IMR-90 (cell line): ENCODE measurements at regions not wholly inside any gene's neighbourhood (a gene's known extent, or its start where the extent isn't known, plus 50 kb on each side); places are given as distances from the start of the nearest gene placed in this dataset.

Experiments used
- NFE2L2 ChIP-seq: fragments of 150-350 bp; IDR thresholded peaks from 2 replicates; pipeline ENCODE4 v1.6.1; 2016; ENCODE audit warnings: low read depth, mild to moderate bottlenecking, low read length
- POLR2A ChIP-seq: IDR thresholded peaks from 2 replicates; pipeline ENCODE4 v1.6.1; 2012; ENCODE audit warnings: mild to moderate bottlenecking, low read depth, low read length
- RFX5 ChIP-seq: IDR thresholded peaks from 2 replicates; pipeline ENCODE4 v1.8.0; 2012; ENCODE audit warnings: low read depth, mild to moderate bottlenecking, low read length, moderate library complexity
- TF ChIP-seq, protein P1 (sequence below): conservative IDR thresholded peaks from 2 replicates; pipeline ENCODE4 v1.5.1; 2012; ENCODE audit warnings: mild to moderate bottlenecking, low read depth, low read length, improper control_type of control experiment

DNA sequence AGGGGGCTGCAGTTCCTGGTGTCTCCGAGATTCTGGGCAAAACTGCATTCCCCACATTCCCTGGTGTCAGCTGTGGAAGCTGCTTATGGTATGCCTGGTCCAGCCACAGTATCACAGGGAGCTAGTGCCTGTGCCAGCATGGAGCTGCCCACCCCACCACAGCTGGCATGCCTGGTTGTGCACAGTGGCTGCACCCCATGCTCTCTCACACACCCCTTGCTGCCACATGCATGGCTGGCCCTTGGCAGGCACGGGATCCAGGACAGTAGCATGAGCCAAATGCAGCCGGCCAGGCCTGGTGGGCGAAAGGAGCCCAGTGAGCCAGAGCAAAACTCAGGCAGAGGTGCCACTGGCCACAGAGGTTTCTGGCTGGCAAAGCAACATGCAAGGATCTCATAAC is 418.0 kb upstream of the SPOCK3 start:
- no peak for TF ChIP-seq RFX5
- TF ChIP-seq, protein P1, sequence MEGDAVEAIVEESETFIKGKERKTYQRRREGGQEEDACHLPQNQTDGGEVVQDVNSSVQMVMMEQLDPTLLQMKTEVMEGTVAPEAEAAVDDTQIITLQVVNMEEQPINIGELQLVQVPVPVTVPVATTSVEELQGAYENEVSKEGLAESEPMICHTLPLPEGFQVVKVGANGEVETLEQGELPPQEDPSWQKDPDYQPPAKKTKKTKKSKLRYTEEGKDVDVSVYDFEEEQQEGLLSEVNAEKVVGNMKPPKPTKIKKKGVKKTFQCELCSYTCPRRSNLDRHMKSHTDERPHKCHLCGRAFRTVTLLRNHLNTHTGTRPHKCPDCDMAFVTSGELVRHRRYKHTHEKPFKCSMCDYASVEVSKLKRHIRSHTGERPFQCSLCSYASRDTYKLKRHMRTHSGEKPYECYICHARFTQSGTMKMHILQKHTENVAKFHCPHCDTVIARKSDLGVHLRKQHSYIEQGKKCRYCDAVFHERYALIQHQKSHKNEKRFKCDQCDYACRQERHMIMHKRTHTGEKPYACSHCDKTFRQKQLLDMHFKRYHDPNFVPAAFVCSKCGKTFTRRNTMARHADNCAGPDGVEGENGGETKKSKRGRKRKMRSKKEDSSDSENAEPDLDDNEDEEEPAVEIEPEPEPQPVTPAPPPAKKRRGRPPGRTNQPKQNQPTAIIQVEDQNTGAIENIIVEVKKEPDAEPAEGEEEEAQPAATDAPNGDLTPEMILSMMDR = no peak
- no peak for TF ChIP-seq NFE2L2
- TF ChIP-seq POLR2A = no peak
